CD4-positive, alpha-beta T cell treated with Interleukin-12 subunit alpha and Interleukin-12 subunit beta, for 1 hour (primary cell): ENCODE measurements at regions not wholly inside any gene's neighbourhood (a gene's known extent, or its start where the extent isn't known, plus 50 kb on each side); places are given as distances from the start of the nearest gene placed in this dataset.
"Not testable (repeated sequence)": the region's sequence is repeated elsewhere in the genome, so short reads cannot be mapped to it uniquely, and the experiment has no call there.

Experiments
- DNase-seq: peaks from one replicate; pipeline ENCODE4 v3.0.0-alpha.2; 2020

DNA sequence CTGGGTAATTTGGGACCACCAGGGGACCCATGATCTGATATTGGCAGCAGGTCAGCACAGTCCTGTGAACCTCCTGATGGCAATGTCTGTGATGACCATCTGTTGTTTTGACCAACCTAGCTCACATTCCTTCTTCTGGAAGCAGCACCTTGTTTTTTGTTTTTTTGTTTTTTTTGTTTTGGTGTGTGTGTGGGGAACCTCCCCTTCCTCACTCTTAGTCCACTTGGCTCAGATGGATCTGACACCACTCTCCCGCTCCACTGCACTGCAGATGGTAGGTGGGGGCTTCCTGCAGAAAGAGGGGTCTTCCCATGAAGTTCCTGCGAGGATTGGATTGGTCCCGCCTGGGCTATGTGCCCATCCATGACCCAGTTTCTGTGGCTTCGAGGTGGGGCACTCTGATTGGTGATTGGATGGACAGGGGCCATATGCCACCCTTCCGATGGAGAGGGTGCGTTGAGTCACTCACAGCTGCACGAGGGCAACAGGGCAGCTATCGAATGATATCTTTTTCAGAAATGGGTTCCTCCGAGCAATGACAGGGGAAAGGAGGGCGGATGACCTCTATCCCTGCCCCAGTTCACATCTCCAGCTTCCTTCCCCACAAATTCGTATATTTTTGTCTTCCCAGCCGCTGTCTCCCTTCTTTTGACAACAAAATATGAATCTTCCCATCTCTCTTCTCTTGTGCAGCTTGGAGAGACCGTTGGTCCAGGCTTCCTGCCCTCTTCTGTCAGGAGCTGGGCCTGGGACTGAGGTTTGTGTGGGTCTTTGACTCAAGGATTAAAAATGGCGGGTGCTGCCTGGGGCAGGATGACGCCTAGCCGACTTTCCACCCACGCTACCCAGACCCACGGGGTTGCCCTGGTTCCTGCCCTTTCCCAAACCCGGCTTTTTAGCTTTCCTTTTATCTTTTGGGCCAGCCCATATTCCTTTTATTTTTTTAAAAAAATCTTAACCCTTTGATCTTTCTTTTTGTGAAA lies 132.1 kb upstream of the KCNG1 start:
- no peak for DNase-seq

GRCh38 chr20:51153867-51154707 lies 131.2 kb upstream of the KCNG1 start:
- DNase-seq: no peak

GRCh38 chr20:51148941-51149340 lies 126.0 kb upstream of the KCNG1 start:
- DNase-seq: no peak

- no peak for DNase-seq
Measured at GRCh38 chr20:51144476-51144875, 121.6 kb upstream of the KCNG1 start.

DNA sequence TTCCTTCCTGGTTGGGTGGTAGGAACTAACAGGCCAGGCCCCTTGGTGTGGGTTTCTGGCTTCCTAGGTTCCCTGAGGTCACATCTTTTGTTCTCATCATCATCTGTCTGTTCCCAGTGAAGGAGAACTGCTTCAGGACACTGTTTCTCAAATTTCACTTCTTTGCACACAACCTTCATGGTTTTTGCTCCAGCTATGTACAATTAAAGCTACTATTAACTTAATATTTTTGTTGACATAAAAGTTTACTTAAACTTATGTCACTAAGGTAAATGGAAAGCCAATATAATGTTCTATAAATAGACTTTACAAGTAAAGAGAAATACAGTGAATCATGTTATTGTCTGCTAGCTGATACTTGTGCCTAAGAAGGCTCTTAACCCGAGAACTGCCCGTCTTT lies 120.7 kb upstream of the KCNG1 start:
- no peak for DNase-seq

- no peak for DNase-seq
Measured at GRCh38 chr20:51142448-51142847, 119.5 kb upstream of the KCNG1 start.

DNA sequence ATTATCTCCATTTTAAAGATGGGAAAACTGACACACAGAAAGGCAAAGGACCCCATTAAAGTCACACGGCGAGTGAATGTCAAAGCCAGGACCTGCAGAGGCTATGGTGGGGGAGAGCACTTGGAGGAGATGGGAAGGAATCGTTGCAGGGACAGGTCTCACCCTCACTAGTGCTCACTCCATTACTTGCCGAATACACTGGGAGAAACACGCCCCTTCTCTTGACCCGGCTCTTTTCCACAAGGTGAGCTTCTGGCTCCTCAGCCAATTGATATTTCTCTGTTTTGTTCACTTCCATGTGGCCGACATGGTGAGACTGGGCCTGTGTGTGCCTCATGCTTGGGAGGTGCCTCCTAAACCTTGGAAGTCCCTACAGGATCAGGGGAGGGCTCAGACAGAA lies 117.8 kb upstream of the KCNG1 start:
- DNase-seq: no peak

GRCh38 chr20:51139891-51140290 lies 117.0 kb upstream of the KCNG1 start:
- no peak for DNase-seq

GRCh38 chr20:51138576-51138975 lies 115.7 kb upstream of the KCNG1 start:
- no peak for DNase-seq

DNA sequence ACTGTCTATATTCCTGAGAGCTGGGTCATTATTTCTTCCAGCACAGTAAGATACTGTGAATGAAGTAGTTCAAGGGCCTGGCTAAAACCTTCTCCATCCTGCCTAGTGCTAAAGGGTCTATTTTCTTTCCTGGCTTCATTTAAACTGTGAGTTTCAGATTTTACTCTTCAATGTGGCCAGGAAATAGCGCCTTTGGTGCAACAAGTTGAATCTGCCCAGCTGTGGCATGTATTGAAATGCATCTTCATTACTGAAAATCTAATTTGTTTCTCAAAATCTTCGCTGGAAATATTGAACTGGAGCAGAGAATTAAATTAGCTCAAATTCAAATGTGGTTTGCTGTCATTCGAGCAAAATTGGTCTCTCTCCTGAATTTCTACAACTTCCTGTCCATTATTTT lies 114.6 kb upstream of the KCNG1 start:
- DNase-seq: no peak

DNA sequence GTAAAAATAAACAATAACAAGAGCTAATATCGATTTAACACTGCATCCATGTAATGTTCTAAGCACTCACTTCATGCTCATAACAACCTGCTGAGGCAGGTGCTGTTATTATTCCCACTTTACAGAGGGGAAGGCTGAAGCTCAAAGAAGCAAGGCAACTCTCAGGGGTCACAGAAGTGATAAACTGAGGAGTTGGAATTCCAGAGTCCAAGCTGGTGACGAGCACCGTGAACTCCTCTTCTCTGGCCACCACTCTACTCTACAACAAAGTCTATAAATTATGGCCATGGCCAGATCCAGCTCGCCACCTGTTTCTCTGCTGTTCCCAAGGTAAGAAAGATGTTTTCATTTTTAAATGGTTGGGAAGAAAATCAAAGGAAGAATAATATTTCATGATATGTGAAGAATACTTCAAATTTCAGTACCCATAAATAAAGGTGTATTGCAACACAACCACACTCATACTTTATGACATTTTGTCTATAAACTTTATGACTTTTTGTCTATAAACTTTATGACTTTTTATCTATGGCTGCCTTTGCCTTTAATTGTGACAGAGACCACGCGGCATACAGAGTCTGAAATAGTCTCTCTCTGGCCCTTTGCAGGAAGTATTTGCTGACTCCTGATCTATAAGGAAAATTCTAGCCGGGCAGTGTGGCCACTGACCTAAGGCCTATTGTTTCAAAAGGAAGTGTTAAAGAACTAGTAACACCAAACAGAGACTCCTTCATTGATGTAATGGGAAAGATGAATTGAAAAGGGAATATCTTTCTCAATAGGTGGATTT lies 113.2 kb upstream of the KCNG1 start:
- DNase-seq: no peak

GRCh38 chr20:51134405-51134804 lies 111.5 kb upstream of the KCNG1 start:
- DNase-seq: no peak

GRCh38 chr20:51132279-51132678 lies 109.4 kb upstream of the KCNG1 start:
- DNase-seq: no peak

DNA sequence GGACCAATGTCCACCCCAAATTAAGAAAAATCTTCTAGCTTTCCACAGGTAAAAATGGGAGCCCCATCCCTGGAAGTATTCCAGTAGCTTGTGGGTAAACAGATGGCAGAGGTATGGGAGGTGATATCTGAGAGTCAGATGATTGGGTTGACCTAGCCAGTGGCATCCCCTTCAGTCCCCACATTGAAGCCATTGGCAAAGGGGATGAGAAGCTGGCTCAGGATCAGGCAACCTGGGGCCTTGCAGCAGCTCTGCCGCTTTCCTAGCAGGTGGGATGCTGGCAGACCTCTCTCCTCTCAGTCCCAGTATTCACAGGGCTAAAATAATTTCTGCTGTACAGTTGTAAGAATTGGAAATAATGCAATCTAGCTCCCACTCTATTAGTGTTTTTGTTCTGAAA lies 108.9 kb upstream of the KCNG1 start:
- no peak for DNase-seq

DNA sequence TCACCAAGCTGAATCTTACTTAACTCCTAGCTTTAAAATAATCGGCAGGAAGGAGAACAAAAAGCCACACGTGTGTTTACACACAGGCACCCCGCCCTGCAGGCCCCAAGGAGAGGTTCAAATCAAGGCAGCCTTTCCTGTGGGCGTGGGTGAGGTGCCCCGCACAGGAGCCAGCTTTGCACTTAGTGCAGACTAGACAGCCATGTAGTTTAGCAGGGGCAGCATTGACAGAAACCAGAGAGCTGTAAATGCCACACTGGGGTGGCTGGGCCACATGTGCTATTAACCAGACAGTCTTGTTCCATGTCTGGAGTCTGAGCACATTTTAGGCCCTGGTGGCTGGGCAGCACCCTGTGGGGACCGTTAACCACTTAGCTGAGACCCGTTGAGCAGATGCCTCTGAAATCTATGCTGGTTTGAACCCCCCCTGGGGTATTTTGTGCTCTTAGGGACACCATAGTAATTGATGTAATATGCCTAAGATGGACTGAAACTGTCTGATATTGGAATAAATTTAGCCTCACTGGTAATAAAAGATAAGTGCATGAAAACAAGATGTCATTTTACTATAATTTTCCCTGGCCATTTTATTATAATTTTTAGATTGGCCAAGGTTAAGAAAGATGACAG lies 106.4 kb upstream of the KCNG1 start:
- DNase-seq: no peak

DNA sequence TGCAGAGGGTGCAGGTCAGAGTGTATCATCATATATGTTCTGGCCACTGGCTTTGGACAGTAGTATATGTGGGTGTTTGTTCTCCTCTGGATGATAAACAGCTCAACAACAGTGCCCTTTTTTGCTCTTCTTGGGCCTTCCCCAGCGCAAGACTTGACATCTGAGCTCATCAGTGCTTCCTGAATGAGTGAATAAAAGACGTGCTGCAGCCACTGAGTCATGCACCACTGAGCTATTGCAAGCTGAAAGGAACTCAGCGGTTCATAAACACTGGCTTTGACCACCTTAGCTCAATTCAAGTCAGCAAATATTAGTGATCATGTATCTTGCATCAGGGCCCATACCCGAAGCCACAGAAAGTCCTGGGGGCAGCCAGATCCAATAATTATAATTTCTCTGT lies 105.3 kb upstream of the KCNG1 start:
- no peak for DNase-seq

DNA sequence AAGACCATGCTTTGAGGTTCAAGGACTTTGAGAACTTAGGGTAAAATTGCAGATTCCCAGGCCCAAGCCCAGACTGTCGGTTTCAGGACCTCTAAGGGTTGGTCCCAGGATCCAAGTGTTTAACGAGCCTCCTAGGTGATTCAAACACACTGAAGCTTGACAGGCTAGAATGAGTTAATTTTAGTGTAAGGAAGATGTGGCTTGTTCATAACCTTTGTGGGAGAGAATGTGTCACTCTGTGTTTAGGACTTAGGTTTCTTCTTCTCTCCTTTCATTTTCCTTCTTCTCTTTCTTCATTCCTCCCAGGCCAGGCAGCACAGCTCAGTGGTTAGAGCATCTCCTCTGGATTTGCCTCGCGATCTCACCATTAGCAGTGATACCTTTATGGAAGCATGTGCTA lies 104.8 kb upstream of the KCNG1 start:
- no peak for DNase-seq

- DNase-seq: no peak
Measured at GRCh38 chr20:51126337-51126736, 103.4 kb upstream of the KCNG1 start.

GRCh38 chr20:51125780-51126179 lies 102.9 kb upstream of the KCNG1 start:
- no peak for DNase-seq

DNA sequence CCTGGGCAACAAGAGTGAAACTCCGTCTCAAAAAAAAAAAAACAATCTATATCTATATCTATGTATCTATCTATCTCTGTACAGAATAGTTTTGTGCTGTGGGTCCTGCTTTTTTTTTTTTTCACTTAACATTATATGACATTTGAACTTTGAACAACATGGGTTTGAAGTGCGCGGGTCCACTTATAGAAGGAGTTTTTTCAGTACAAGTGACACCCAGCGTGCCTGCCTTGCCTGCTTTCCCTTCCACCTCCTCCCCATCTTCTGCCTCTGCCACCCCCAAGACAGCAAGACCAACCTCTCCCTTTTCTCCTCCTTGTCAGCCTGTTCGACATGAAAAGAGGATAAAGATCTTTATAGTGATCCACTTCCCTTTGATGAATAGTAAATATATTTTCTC lies 102.2 kb upstream of the KCNG1 start:
- no peak for DNase-seq

DNA sequence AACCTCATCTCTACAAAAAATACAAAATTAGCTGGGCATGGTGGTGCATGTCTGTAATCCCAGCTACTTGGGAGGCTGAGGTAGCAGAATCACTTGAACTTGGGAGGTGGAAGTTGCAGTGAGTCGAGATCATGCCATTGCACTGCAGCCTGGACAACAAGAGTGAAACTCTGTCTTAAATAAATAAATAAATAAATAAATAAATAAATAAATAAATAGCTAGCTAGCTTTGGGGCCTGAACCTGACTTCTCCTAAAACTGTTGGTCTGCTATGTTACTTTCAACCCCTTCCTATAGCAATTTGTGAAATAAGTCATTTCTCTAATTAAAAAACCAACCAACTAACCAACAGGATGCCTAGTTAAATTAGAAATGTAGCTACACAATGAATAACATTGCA lies 101.0 kb upstream of the KCNG1 start:
- not testable (repeated sequence) for DNase-seq

- DNase-seq: no peak
Measured at GRCh38 chr20:51122931-51123658, 100.2 kb upstream of the KCNG1 start.
